GM12864 (cell line): ENCODE measurements at regions not wholly inside any gene's neighbourhood (a gene's known extent, or its start where the extent isn't known, plus 50 kb on each side); places are given as distances from the start of the nearest gene placed in this dataset.

ENCODE experiments used
- DNase-seq: peaks from one replicate; pipeline ENCODE4 v3.0.0-alpha.2; 2011; ENCODE audit warnings: low read depth
- H3K4me3 ChIP-seq: 2 replicates; pipeline ENCODE4 v1.5.1; 2011; ENCODE audit warnings: mild to moderate bottlenecking, low read depth, low read length, control low read depth
- CTCF ChIP-seq: IDR thresholded peaks from 2 replicates; pipeline ENCODE4 v1.5.1; 2011; ENCODE audit warnings: low read depth, mild to moderate bottlenecking, moderate library complexity, low read length, control low read depth, inconsistent platforms; ENCODE audit errors: missing control alignments

- no peak for TF ChIP-seq CTCF
- no peak for DNase-seq
- no peak overlapping the region for H3K4me3 ChIP-seq
Measured at GRCh38 chr3:72595927-72596610, 252.2 kb downstream of the SHQ1 start.

GRCh38 chr3:72595376-72595775 lies 252.9 kb downstream of the SHQ1 start:
- DNase-seq = no peak
- no peak overlapping the region for H3K4me3 ChIP-seq
- TF ChIP-seq CTCF = no peak

- TF ChIP-seq CTCF = no peak
Measured at GRCh38 chr3:72594615-72595215, 253.5 kb downstream of the SHQ1 start.

GRCh38 chr3:72593881-72594397 lies 254.3 kb downstream of the SHQ1 start:
- no peak for TF ChIP-seq CTCF
- H3K4me3 ChIP-seq = no peak overlapping the region
- DNase-seq = no peak

More at GRCh38 chr3:72594615-72595215, 253.5 kb downstream of the SHQ1 start:
- DNase-seq = no peak
- H3K4me3 ChIP-seq = no peak overlapping the region

GRCh38 chr3:72591522-72592421 lies 256.5 kb downstream of the SHQ1 start:
- TF ChIP-seq CTCF = no peak
- no peak for DNase-seq
- H3K4me3 ChIP-seq = no peak overlapping the region

GRCh38 chr3:72590732-72591221 lies 257.5 kb downstream of the SHQ1 start:
- no peak for DNase-seq
- TF ChIP-seq CTCF = no peak

More at GRCh38 chr3:72590732-72591221, 257.5 kb downstream of the SHQ1 start:
- H3K4me3 ChIP-seq = no peak overlapping the region
